NCI-H69 (cell line): ENCODE measurements at regions not wholly inside any gene's neighbourhood (a gene's known extent, or its start where the extent isn't known, plus 50 kb on each side); places are given as distances from the start of the nearest gene placed in this dataset.
"Not testable (repeated sequence)": the region's sequence is repeated elsewhere in the genome, so short reads cannot be mapped to it uniquely, and the experiment has no call there.

Experiments
- DNase-seq: peaks from one replicate; lab custom pipeline; 2025; lab: John Stamatoyannopoulos, UW

DNA sequence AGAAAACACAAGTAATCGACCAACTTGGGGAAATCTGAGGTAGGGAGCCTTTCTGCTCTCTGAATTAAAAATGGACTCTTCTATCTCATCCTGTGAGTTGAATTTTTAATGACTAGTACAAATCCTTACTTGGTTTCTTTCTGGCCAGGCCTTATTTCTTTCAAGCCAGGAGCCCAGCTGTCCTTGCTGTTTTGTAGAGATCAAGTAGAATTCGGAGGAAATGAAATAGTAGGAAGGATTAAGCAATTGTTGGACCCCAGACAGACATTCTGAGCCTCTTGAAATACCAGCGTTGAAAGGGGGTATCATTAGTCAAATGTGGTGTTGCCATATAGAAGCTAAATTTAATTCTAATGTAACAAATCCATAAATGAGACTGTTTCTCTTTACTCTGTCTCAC is 53.7 kb upstream of the SMIM15 start:
- DNase-seq: no peak

DNA sequence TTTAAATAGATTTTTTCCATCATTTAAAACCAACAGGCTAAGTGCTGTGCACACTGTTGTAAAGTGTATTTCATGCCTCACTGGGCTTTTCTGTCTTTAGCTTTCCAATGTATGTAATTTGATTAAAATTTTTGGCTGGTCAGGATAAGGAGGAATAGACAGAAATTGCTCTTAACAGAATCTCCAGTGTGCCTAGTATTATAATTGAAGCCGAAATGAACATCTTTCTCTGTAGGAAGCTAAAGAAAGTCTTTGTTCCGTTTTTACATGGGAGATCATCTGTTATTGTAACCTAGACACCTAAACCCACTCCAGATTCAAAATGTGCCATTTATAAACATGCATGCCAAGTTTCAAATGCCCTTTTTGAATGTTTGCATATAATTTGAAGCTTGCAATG is 54.5 kb upstream of the SMIM15 start:
- DNase-seq: no peak

DNA sequence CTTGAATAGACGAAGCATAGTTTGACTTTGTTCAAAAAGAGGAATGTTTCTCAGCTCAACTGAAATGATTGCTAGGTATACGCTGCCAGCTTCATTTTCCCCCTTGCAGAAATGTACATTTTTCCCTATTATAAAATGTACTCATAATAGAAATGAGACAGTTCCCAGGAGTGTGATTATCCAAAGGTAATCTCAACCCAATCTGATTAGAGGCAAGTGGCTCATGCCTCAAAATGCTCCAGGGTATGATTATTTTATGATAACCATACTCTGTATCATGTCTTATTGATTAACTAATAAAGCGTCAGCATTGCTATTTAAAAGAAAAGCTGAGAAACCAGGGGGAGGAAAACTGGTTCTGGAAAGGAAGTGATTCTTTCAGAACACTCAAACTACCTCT is 54.9 kb upstream of the SMIM15 start:
- DNase-seq: no peak

DNA sequence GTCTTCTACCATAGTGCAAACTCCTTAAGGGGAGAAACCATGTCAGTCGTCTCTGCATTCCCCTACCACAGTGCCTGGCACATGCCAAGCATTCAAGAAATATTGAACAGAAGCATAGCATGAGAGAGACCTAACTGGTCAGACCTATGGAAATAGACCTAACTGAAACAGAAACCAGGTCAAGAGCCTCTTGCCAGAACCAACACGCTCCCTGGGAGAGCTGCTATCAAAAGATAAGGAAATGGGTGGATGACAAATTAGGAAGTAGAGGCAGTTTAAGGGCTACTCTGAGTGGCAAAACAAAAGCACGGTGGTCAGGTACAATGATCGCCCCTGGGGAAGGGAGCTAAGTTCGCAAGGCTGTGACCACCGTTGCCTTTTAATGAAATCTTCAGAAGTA is 66.0 kb upstream of the SMIM15 start:
- no peak for DNase-seq

DNA sequence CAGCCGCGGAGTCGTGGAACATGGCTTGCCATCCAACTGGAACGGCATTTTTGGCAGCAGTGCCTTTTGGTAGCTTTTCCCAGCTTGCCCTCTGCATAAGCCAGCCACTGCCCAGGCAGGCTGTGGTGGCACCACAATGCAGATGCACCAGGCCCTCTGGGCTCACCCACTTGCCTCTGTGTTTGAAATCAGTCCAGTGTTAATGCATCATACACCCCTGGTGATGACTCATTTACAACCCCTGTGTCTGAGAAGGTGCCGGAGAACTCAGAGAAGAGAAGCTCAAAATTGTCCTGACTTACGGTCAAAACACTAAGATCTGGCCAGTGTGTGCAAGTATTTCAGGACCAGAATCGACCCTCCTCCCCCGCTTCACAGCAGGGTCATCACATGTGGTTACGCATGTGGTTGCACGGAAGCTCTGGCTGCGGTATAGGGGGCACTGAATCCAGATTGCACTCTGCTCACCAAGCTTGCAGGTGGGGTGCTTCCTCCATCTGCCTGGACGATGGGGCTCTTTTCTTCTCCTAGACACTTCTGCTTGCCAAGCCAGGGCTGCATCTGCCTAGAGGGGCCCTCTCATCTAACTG is 66.5 kb upstream of the SMIM15 start:
- DNase-seq: peak; percentile 28

DNA sequence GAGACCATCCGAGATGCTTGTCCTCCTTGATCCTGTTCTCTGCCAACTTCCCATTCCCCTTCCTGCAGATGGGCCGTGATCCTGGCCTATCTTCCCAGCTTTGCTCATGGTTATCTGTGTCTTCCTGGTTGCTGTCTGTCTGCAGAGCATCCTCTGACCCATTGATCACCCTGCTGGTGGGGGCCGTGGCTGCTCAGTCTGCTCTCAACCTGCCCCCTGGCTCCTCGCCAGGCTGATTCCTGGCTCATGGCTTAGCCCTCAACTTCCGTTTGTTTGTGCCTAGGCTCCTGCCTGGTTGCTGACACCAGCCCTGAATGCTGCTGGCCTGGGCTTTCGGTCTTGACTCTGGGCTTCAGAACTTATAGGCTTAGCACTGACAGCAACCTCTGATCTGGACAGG is 67.1 kb upstream of the SMIM15 start:
- peak; percentile 37 for DNase-seq

DNA sequence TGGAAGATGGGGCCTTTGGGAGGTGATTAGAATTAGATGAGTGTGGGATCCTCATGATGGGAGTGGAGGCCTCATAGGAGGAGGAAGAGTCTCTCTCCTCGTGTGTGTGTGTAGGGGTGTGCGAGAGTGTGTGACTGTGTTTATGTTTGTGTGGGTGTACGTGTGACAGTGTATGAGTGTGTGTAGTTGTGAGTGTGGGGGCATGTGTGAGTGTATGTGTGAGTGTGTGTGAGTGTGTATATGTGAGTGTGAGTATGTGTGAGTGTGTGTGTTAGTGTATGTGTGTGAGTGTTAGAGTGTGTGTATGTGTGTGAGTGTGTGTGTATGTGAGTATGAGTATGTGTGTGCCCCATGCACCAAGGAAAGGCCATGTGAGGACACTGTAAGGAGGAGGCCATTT is 68.2 kb upstream of the SMIM15 start:
- no peak for DNase-seq

DNA sequence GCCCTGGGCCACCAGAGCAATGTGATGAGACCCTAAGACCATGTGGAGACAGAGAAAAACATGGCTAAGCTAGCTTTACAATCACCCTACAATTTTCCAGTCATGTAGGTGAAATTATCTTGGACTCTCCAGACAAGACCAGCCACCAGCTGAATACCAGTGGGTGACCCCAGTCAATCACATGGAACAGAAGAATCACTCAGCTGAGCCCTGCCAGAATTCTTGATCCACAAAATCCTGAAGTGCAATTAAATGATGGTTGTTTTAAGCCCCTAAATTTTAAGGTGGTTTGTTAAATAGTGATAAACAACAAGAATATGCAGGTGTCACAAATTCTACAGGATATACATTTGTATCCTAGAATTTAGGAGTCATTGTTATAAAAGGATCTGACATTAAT is 69.5 kb upstream of the SMIM15 start:
- DNase-seq: no peak

DNA sequence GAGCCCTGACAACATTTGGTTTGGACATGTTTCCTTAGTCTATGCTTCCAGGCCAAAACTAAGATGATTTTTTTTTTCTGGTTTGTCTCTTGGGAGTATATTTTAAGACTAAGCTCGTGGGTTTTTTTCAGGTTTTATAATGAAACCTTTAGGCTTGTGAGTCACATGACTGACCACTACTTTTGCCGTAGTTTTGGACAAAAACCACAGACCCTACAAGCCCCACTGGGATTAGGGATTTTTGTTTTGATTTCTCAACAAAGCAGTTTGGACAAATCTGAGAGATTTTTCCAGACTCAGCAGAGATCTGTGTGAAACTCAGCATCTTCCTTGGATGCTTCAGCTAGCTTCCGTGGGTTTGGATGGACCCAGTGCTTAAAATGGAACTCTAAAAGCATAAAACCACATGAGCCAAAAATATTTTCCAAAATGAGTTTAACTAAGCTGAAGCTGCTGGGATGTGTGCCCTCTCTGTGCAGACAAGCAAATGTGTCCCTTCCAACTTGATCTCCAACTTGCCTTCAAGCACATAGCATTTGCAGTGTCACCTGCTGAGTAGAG is 70.3 kb upstream of the SMIM15 start:
- DNase-seq: no peak

DNA sequence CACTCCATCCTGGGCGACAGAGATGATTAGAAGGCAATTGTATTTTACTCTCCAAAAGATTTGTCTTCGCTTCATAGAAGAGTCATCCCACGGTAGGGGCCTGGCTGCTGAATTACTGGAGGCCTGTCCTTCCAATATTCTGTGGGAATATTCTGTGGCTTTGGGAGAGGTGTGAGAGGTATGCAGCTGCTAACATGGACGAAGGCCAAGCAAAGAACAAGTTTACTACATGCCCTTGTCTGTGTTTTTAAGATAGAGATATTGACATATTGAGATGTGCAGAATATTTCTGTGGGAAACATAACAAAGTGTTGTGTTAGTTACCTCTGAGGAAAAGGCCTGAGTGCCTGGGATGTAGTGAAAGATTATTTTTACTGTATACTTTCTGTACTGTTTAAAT is 71.8 kb upstream of the SMIM15 start:
- DNase-seq: no peak

DNA sequence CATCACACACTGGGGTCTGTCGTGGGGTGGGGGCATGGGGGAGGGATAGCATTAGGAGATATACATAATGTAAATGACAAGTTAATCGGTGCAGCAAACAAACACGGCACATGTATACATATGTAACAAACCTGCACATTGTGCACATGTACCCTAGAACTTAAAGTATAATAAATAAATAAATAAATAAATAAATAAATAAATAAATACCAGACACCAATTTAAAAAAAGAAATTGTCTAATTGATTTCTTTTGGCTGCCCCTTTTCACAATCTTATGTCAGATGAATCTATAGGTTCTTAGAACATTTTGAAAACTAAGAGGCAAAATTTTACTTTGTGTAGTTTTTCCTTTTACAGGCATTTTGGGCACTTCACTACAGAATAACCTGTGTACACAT is 74.4 kb upstream of the SMIM15 start:
- not testable (repeated sequence) for DNase-seq

DNA sequence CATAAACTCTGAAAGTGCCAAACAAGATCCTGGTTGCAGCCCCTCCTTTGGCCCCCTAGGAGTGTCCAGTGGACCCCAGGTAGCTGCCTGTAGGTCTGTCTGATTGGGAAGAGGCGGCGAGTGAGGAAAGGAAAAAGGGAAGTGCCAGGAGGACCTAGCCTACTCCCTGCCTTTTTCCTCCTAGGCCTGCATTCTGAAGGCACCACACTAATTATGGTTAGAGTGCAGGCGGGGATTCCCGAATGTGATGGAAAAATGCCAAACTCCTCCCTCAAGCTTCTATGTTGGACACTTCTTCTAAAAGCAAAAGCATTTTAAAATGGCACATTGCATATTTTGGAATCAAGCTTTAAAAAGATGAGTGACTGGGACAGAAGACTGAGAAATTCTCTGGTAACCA is 83.2 kb upstream of the SMIM15 start:
- DNase-seq: peak; percentile 94

DNA sequence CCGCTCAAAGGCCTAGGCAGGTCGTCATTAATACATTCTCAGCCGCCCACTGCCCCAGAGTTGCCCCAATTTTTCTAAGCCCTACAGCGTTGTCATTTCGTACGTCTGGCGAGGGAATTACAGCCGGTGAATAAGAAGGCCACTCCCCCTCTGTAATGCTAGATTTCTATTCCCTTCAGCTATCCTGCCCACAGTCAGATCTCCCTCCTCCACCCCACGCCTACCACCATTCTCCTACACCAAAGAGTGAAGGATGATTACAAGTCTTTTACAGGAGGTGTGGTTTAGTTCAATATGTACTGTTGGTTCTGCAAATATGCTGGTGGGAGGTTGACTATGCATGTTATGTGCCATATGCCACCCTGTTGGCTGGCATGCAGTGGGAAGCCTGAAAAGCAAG is 83.7 kb upstream of the SMIM15 start:
- peak; percentile 99 for DNase-seq

DNA sequence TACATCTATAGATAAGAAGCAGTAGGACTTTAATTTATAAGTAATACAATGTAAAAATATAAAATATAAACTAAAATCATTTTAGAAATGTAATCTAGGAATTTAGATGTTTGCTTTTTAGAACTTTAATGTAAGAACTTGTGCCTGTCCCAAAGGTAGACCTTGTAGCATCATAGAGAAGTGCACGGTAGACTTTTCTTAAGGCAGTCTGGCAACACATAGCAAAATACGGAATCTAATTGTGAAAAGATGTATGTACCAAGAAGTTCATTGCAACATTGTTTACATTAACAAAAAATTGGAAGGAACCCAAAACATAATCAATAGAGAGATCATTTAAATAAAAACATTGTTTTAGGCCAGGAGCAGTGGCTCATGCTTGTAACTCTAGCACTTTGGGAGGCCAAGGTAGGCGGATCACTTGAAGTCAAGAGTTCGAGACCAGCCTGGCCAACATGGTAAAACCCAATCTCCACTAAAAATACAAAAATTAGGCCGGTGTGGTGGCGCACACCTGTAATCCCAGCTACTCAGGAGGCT is 84.6 kb upstream of the SMIM15 start:
- peak; percentile 16 for DNase-seq

DNA sequence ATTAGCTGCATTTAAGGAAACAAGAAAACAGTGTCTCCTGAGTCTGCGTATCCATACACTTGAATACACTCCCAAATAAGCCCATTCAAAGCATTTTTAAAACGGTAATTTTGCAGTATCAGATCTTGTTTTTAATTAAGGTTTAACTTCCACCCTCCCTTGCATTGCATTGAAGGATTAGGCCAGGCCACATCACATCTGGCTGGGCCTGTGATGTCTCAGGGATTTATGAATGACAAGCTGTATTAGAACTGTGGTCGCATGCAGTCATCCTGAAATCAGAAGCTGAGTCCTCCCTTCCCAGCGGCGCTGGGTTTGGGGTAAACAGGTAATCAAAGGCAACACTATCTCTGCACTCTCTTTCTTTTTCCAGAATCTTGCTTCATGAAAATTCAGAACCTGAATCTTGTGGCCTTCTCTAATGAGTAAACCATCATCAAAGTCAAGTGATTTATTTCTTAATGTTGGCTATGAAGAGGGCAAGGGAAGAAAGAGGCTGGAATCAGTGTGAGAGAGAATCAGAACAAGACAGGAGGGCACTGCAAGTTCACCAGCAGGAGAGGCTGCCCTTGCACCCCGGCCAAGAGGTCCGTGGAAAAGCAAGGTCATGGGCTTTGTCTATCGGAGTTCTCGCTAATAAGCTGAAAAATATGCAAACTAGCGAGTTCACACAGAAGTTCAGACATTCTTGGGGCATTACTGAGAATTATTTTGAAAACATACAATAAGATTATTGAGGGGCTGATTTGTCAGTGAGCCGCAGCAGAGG is 80.0 kb upstream of the ZSWIM6 start:
- DNase-seq: no peak

DNA sequence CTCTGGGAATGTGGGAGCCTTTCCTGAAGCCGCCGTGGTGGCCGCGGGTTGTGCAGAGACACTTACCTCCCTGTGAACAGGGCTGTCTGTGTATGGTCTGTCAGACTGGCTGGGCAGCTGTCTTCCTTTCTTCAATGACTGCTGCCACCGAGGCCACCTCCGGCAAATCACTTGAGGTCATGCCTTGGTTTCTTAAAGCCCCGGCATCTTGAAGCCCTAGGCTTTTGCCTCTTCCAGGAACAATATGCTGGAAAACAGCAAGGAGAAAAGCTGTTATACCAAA is 79.5 kb upstream of the ZSWIM6 start:
- no peak for DNase-seq

DNA sequence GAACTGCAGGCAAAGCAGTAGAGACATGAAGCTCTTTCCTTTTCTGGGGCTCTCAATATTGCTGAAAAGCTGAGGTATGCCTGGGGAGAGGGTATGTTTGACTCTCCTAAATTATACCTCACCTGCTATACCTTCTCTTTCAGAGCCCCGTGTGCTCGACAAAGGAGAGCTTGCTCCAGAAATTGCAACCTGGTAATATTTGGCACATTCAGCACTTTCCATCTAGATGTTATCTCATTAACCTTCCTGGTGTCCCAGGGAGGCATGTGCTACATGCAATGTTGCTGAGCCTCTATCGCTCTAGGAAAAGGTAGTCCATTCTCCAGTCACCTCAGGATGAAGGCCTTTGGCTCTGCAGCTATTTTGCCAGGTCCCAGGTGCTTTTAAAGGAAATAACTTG is 78.5 kb upstream of the ZSWIM6 start:
- DNase-seq: no peak

DNA sequence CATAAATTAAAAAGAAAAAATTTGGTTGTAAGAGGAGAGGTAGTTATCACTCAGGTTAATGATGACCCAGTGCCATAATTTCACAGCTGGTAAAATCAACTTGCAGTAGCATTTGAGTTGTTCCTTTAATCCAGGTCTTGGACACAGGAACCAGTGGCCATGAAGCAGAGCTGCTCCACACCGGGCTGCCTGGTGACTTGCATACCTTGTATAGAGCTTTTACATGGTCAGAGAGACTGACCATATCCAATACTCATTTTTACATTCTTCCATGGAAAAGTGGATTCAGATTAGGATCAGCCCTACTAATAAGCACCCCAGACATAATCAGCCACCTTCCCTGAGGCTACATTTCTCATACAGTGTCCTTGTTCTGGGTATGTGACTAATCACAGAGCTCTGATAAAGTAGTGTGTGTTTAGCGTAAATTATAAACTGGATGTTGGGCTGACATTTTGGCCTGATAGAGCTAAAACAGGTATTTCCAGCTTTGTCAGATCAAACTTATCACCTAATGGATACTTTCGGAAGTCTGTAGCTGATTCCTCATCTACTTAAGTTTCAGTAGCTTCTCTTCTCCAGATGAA is 77.0 kb upstream of the ZSWIM6 start:
- peak; percentile 27 for DNase-seq

DNA sequence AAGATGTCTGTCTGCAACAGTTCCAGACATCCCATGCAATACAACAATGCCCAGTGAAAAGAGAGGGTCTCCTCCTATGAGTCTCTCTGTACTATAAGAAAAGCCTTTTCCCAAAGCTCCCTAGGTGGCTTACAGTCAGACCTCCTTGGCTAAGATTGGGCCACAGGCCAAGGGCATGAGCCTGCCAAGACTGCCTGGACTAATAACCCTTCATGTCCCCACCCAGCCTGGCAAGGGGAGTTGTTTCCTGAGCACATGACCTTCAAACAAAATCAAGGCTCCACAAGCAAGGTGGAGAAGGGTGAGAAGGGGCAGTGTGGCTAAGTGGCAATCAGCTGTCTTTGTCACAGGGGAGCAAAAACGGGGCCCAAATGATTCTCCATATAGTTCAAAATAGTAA is 75.6 kb upstream of the ZSWIM6 start:
- DNase-seq: peak; percentile 18

DNA sequence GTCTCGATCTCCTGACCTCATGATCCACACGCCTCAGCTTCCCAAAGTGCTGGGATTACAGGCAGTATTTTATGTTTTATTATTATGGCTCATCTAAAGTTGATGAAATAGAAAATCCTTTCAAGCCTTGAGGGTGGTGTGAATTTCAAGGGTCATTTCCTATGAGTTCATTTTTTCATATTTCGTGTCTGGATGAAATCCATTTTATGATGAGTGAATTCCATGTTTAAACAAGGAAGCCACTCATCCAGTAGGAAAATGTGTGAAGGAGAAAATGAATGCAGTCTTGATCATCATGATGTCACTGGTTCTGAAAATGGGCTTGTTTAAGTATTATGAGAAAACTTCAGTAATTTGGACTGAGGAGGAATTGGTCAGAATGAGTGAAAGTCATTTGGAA is 74.6 kb upstream of the ZSWIM6 start:
- no peak for DNase-seq

DNA sequence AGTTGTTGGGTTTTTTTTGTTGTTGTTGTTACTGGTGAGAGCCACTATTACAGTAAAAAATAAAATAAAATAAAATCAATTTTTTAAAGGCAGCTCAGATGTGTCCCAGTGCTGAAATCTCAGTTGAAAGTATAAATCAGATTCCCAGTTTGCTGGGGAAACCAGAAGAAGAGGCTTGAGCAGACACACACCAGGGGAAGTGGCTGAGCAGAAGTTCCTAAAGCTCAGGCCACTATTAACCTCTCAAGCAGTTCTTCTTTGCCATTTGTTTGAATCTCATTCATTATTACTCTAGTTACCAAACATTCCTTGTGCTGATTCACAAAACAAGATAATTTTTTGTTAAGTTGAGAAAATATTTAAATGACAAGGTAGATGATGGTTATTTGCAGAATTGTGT is 70.9 kb upstream of the ZSWIM6 start:
- no peak for DNase-seq

DNA sequence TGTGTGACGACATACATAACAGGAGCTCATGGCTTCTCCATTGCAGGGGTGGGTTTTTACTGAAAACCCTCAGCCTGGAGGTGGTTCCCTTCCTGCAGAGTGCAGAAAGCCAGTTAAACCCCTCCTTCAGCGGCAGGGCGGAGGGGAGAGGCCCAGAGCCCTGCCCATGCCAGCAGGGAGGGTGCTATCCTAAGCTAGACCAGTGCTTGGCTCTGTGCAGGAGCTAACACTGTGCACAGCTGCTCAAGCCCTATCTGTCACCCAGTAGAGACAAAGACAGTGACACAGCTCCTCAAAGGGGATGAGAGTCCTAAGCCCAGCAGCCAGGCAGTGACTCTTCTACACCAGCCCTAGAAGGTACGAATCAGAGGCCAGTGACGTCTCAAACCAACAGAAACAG is 70.0 kb upstream of the ZSWIM6 start:
- peak; percentile 24 for DNase-seq

DNA sequence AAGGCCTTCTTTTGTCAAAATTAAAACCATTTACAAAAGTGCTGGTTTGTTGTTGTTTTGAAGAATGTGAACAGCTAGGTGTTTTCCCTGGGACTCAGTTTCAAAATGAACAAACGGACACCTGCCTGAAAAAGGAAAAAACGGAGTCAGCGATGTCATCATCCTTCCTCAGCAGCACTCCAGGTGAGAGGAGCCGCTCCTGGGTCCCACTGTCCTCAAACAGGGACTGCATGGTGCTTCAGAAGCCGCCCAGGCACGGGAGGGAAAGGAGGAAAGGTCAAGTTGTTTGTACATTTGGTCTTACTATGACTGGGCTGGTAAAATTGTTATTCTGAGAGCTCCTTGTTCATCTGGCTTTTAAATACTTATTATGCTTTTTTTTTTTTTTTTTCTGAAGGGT is 69.0 kb upstream of the ZSWIM6 start:
- no peak for DNase-seq
